ENCODE measurements at regions not wholly inside any gene's neighbourhood (a gene's known extent, or its start where the extent isn't known, plus 50 kb on each side); places are given as distances from the start of the nearest gene placed in this dataset.

- Histone ChIP-seq H3K27me3 (no peaks in the 10 kb centered on the region), H3K4me3 (no peak overlapping the region), H3K27ac (no peak overlapping the region), H3K4me1 (no peaks in the 10 kb centered on the region), H3K9me3 (no peaks in the 10 kb centered on the region), H3K36me3 (no peaks in the 10 kb centered on the region)
- DNase-seq (ENCODE audit: extremely low spot score in 2 of 2): no peak
- TF ChIP-seq POLR2AphosphoS5 (IDR thresholded peaks at IDR 0.05; ENCODE audit: insufficient read depth in 1 of 2, low read depth in 1 of 2): no peak
- TF ChIP-seq CTCF (IDR thresholded peaks at IDR 0.05): no peak
- TF ChIP-seq POLR2A (IDR thresholded peaks at IDR 0.05): no peak
- intact Hi-C loops (cut with DNase I): no loop called here
Measured at GRCh38 chr13:76715621-76716020, 170.6 kb downstream of the KCTD12 start.

GRCh38 chr13:76715075-76715474 lies 171.1 kb downstream of the KCTD12 start:
- Histone ChIP-seq H3K4me3 (no peak overlapping the region), H3K36me3 (no peaks in the 10 kb centered on the region), H3K4me1 (no peaks in the 10 kb centered on the region), H3K27me3 (no peaks in the 10 kb centered on the region), H3K27ac (no peak overlapping the region), H3K9me3 (no peaks in the 10 kb centered on the region)
- no peak for TF ChIP-seq POLR2AphosphoS5 (IDR thresholded peaks at IDR 0.05; ENCODE audit: insufficient read depth in 1 of 2, low read depth in 1 of 2)
- TF ChIP-seq POLR2A (IDR thresholded peaks at IDR 0.05): no peak
- TF ChIP-seq CTCF (IDR thresholded peaks at IDR 0.05): no peak
- DNase-seq (ENCODE audit: extremely low spot score in 2 of 2): no peak
- intact Hi-C loops (cut with DNase I): no loop called here

GRCh38 chr13:76713280-76713679 lies 172.9 kb downstream of the KCTD12 start:
- Histone ChIP-seq H3K27me3 (no peaks in the 10 kb centered on the region), H3K4me3 (no peak overlapping the region), H3K9me3 (no peaks in the 10 kb centered on the region), H3K36me3 (no peaks in the 10 kb centered on the region), H3K27ac (no peak overlapping the region), H3K4me1 (no peaks in the 10 kb centered on the region)
- no peak for DNase-seq (ENCODE audit: extremely low spot score in 2 of 2)
- TF ChIP-seq POLR2A (IDR thresholded peaks at IDR 0.05) (no peak), CTCF (IDR thresholded peaks at IDR 0.05) (no peak), POLR2AphosphoS5 (IDR thresholded peaks at IDR 0.05; ENCODE audit: insufficient read depth in 1 of 2, low read depth in 1 of 2) (no peak)
- intact Hi-C loops (cut with DNase I): no loop called here

DNA sequence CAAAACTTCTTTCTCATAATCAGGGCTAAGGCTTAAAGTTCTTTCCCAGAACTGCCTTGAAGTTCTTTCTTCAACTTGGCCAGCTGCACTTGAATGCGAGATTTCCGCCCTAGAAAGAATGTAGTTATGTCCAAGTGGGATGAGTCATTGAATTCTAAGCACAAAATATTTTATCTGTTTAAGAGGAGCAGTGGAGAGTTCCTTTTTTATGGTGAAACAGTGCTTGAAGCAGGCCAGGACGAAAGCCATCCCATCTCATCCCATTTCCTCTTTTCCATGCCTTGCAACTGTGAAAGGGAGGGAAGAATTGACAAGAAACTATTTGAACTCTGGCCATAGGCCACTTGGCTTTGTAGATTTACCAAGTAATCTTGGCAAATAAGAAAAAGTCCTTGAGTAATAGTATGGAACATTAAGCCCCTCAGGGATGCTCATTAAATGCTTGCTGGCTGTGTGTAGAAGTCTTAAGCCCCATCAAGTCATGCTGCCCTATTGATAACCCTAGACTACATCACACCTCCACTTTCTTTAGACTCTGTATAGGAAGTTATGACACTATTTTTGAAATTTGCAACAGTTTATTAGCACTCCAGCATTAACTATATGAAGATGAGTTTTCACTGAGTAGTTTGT lies 174.5 kb downstream of the KCTD12 start:
- no peaks in the 10 kb centered on the region for H3K36me3 ChIP-seq
- intact Hi-C loops (cut with DNase I): no loop called here
- H3K9me3 ChIP-seq: no peaks in the 10 kb centered on the region
- TF ChIP-seq POLR2A (IDR thresholded peaks at IDR 0.05): no peak
- no peak for TF ChIP-seq POLR2AphosphoS5 (IDR thresholded peaks at IDR 0.05; ENCODE audit: insufficient read depth in 1 of 2, low read depth in 1 of 2)
- no peak for TF ChIP-seq CTCF (IDR thresholded peaks at IDR 0.05)
- H3K4me3 ChIP-seq: no peak overlapping the region
- no peaks in the 10 kb centered on the region for H3K4me1 ChIP-seq
- H3K27me3 ChIP-seq: no peaks in the 10 kb centered on the region
- H3K27ac ChIP-seq: no peak overlapping the region
- DNase-seq (ENCODE audit: extremely low spot score in 2 of 2): no peak

DNA sequence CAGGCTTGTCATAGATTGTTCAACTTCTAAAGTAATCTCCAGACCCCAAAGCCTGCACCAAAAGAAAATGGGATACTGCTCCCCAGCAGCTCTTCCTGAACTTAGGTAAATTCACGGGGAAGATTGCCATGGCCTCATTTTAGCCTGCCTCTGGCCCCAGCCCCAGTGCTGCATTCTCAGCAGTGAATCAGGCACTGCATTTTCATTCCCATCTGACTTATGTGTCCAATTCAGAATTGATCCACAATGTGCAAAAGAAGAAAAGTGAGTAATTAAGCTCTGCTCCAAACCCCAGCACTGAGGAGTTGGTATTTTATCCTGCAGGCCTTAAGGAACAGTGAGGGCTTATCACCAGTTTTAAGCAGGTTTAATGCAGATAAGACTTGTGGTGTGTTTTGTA lies 176.4 kb downstream of the KCTD12 start:
- Histone ChIP-seq H3K4me3 (no peak overlapping the region), H3K4me1 (no peaks in the 10 kb centered on the region), H3K27ac (no peak overlapping the region), H3K27me3 (no peaks in the 10 kb centered on the region), H3K9me3 (no peaks in the 10 kb centered on the region), H3K36me3 (no peaks in the 10 kb centered on the region)
- no peak for DNase-seq (ENCODE audit: extremely low spot score in 2 of 2)
- intact Hi-C loops (cut with DNase I): no loop called here
- no peak for TF ChIP-seq POLR2AphosphoS5 (IDR thresholded peaks at IDR 0.05; ENCODE audit: insufficient read depth in 1 of 2, low read depth in 1 of 2)
